ENCODE measurements at regions not wholly inside any gene's neighbourhood (a gene's known extent, or its start where the extent isn't known, plus 50 kb on each side); places are given as distances from the start of the nearest gene placed in this dataset.

DNA sequence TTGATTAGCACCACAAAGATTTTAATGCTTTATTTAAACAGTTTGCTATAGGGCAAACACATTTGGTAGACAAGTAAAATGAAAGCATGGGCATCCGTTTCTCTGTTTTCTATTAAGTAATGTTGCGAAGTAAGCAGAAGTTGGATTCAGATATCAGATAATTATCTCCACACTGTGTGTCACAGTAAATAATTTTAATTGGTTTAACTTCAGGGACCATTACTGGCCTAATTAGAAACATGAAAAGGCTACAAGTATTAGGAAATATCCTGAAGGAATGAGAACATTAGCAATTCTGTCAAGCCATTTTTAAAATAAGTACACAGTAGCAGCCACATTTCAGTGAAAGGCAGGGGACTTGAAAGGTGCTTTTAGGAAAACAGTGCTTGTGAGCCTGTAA is 975.4 kb downstream of the NR2F1-AS1 start:
- TF ChIP-seq NFIC (IDR thresholded peaks at IDR 0.05): no peak
- no peak for TF ChIP-seq TEAD4 (IDR thresholded peaks at IDR 0.05)
- no peak for TF ChIP-seq EP300 (IDR thresholded peaks at IDR 0.05; ENCODE audit: borderline replicate concordance)
- TF ChIP-seq, protein P1, sequence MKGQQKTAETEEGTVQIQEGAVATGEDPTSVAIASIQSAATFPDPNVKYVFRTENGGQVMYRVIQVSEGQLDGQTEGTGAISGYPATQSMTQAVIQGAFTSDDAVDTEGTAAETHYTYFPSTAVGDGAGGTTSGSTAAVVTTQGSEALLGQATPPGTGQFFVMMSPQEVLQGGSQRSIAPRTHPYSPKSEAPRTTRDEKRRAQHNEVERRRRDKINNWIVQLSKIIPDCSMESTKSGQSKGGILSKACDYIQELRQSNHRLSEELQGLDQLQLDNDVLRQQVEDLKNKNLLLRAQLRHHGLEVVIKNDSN (IDR thresholded peaks at IDR 0.05): no peak
- TF ChIP-seq CEBPB (IDR thresholded peaks at IDR 0.05): no peak
- no peak for TF ChIP-seq CREB1 (IDR thresholded peaks at IDR 0.05; ENCODE audit: low read depth)
- TF ChIP-seq EGR1 (IDR thresholded peaks at IDR 0.05): no peak
- TF ChIP-seq ZBTB7A (IDR thresholded peaks at IDR 0.05; ENCODE audit: low read depth): no peak
- TF ChIP-seq RAD21 (IDR thresholded peaks at IDR 0.05; ENCODE audit: low read depth): no peak
- TF ChIP-seq TCF12 (IDR thresholded peaks at IDR 0.05; ENCODE audit: low read depth): no peak
- no peak for TF ChIP-seq FOXM1 (IDR thresholded peaks at IDR 0.05; ENCODE audit: borderline replicate concordance, low read depth)

DNA sequence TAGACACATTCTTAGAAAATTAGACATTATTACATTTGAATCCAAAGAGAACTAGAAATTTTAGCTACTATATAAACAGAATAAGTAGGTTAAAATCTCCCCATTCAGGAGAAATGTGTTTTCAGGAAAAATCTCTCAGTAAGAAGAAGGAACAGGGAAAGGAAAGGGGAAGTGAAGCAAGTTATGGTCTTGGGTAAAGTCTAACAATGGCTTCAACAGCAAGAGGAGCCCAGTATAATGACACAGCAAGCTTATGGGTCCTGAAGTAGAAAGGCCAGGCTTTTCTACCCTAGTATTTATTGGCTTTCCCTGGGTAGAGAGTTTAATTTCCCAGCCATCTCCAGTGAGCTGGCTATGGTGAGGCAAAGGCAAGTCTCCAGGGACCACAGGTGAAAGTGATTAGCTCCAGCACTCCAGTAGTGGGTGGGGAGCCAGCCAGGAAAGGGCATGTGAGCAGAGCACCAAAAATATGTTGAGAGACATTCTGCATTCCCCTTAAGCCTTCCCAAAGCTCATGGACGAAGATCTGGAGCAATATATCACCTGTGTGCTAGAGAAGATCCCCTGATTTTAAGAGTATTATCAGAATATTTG is 981.7 kb downstream of the NR2F1-AS1 start:
- TF ChIP-seq, protein P2, sequence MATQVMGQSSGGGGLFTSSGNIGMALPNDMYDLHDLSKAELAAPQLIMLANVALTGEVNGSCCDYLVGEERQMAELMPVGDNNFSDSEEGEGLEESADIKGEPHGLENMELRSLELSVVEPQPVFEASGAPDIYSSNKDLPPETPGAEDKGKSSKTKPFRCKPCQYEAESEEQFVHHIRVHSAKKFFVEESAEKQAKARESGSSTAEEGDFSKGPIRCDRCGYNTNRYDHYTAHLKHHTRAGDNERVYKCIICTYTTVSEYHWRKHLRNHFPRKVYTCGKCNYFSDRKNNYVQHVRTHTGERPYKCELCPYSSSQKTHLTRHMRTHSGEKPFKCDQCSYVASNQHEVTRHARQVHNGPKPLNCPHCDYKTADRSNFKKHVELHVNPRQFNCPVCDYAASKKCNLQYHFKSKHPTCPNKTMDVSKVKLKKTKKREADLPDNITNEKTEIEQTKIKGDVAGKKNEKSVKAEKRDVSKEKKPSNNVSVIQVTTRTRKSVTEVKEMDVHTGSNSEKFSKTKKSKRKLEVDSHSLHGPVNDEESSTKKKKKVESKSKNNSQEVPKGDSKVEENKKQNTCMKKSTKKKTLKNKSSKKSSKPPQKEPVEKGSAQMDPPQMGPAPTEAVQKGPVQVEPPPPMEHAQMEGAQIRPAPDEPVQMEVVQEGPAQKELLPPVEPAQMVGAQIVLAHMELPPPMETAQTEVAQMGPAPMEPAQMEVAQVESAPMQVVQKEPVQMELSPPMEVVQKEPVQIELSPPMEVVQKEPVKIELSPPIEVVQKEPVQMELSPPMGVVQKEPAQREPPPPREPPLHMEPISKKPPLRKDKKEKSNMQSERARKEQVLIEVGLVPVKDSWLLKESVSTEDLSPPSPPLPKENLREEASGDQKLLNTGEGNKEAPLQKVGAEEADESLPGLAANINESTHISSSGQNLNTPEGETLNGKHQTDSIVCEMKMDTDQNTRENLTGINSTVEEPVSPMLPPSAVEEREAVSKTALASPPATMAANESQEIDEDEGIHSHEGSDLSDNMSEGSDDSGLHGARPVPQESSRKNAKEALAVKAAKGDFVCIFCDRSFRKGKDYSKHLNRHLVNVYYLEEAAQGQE (IDR thresholded peaks at IDR 0.05; ENCODE audit: low read depth): no peak
- TF ChIP-seq TCF12 (IDR thresholded peaks at IDR 0.05; ENCODE audit: low read depth): no peak
- no peak for TF ChIP-seq YY1 (IDR thresholded peaks at IDR 0.05; ENCODE audit: low read depth)
- TF ChIP-seq TEAD4 (IDR thresholded peaks at IDR 0.05): no peak
- no peak for TF ChIP-seq TAF1 (IDR thresholded peaks at IDR 0.05; ENCODE audit: low read depth)
- no peak for TF ChIP-seq CEBPB (IDR thresholded peaks at IDR 0.05)
- TF ChIP-seq NFIC (IDR thresholded peaks at IDR 0.05): no peak
- TF ChIP-seq RAD21 (IDR thresholded peaks at IDR 0.05; ENCODE audit: low read depth): no peak
- TF ChIP-seq FOXM1 (IDR thresholded peaks at IDR 0.05; ENCODE audit: borderline replicate concordance, low read depth): no peak
- TF ChIP-seq CREB1 (IDR thresholded peaks at IDR 0.05; ENCODE audit: low read depth): no peak
- TF ChIP-seq, protein P3, sequence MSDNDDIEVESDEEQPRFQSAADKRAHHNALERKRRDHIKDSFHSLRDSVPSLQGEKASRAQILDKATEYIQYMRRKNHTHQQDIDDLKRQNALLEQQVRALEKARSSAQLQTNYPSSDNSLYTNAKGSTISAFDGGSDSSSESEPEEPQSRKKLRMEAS (IDR thresholded peaks at IDR 0.05): no peak

DNA sequence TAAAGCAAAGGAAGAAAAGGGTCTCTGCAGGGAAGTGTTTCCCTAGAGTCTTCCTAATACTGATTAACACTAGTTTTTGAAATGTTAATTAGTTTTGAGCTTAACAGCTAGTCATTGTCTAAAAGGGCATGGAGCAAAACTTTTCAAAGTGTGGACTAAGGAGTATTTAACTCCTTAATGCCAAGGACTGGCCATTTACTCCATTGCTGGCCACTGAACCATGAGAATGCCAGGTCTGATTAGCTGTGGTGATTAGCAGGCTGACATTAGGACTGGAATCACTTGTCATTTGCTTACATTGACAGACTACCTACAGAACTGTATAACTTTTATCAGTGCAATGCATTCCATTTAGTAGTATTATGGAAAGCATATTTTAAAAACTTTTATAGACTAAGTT is 987.0 kb downstream of the NR2F1-AS1 start:
- TF ChIP-seq, protein P1 (IDR thresholded peaks at IDR 0.05): no peak
- no peak for TF ChIP-seq FOXM1 (IDR thresholded peaks at IDR 0.05; ENCODE audit: borderline replicate concordance, low read depth)
- no peak for TF ChIP-seq TEAD4 (IDR thresholded peaks at IDR 0.05)
- TF ChIP-seq, protein P2 (IDR thresholded peaks at IDR 0.05; ENCODE audit: low read depth): no peak
- TF ChIP-seq TCF12 (IDR thresholded peaks at IDR 0.05; ENCODE audit: low read depth): no peak
- TF ChIP-seq RAD21 (IDR thresholded peaks at IDR 0.05; ENCODE audit: low read depth): no peak
- no peak for TF ChIP-seq YY1 (IDR thresholded peaks at IDR 0.05; ENCODE audit: low read depth)
- TF ChIP-seq, protein P3 (IDR thresholded peaks at IDR 0.05): no peak
- no peak for TF ChIP-seq EGR1 (IDR thresholded peaks at IDR 0.05)
- no peak for TF ChIP-seq EP300 (IDR thresholded peaks at IDR 0.05; ENCODE audit: borderline replicate concordance)
- no peak for TF ChIP-seq CREB1 (IDR thresholded peaks at IDR 0.05; ENCODE audit: low read depth)
- no peak for TF ChIP-seq CEBPB (IDR thresholded peaks at IDR 0.05)
- no peak for TF ChIP-seq TAF1 (IDR thresholded peaks at IDR 0.05; ENCODE audit: low read depth)
- no peak for TF ChIP-seq NFIC (IDR thresholded peaks at IDR 0.05)
- TF ChIP-seq ZBTB7A (IDR thresholded peaks at IDR 0.05; ENCODE audit: low read depth): no peak

DNA sequence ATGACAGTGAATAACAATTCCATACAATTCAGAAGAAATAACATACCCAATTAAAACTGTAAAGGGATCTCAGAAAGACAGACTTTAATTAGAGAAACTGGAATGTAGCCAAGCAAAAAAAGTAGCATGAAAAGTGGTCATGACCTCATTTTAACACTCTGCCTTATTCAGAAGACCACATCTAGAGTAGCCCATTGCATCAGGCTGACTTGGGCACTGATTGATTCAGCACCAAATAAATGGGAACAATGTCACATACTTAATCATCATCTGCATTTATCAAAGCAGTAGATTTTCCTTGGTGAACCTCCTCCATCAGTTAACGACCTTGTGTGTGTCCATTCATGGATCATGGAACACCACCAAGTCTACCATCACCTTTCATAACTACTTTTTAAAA is 992.1 kb downstream of the NR2F1-AS1 start:
- TF ChIP-seq, protein P1 (IDR thresholded peaks at IDR 0.05): no peak
- TF ChIP-seq, protein P3 (IDR thresholded peaks at IDR 0.05): no peak
- TF ChIP-seq TCF12 (IDR thresholded peaks at IDR 0.05; ENCODE audit: low read depth) (no peak), CREB1 (IDR thresholded peaks at IDR 0.05; ENCODE audit: low read depth) (no peak), ZBTB7A (IDR thresholded peaks at IDR 0.05; ENCODE audit: low read depth) (no peak), EP300 (IDR thresholded peaks at IDR 0.05; ENCODE audit: borderline replicate concordance) (no peak), FOXM1 (IDR thresholded peaks at IDR 0.05; ENCODE audit: borderline replicate concordance, low read depth) (no peak), EGR1 (IDR thresholded peaks at IDR 0.05) (no peak)

DNA sequence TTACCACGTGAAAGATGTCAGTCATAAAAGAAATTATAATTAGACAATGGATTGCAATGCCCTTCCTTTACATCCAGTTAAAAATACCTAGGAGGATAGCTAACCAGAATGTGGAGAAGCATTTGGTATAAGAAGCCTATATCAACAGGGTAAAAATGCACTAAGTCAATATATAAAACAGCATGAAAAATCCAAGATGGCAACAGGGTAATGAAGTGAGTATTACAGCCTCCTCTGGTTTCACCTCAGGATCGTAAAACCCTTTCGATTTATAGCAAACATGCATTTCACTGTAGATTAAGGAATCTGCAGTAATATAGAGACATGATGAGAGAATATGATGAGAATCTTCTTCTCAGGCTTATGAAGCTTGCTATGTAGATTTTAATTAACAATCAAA is 999.3 kb downstream of the NR2F1-AS1 start:
- no peak for TF ChIP-seq TEAD4 (IDR thresholded peaks at IDR 0.05)
- TF ChIP-seq YY1 (IDR thresholded peaks at IDR 0.05; ENCODE audit: low read depth): no peak
- TF ChIP-seq RAD21 (IDR thresholded peaks at IDR 0.05; ENCODE audit: low read depth): no peak
- no peak for TF ChIP-seq ZBTB7A (IDR thresholded peaks at IDR 0.05; ENCODE audit: low read depth)
- TF ChIP-seq NFIC (IDR thresholded peaks at IDR 0.05): no peak
- TF ChIP-seq TCF12 (IDR thresholded peaks at IDR 0.05; ENCODE audit: low read depth): no peak
- TF ChIP-seq, protein P3 (IDR thresholded peaks at IDR 0.05): no peak
- no peak for TF ChIP-seq FOXM1 (IDR thresholded peaks at IDR 0.05; ENCODE audit: borderline replicate concordance, low read depth)
- TF ChIP-seq TAF1 (IDR thresholded peaks at IDR 0.05; ENCODE audit: low read depth): no peak
- TF ChIP-seq CEBPB (IDR thresholded peaks at IDR 0.05): no peak
